ENCODE measurements at regions not wholly inside any gene's neighbourhood (a gene's known extent, or its start where the extent isn't known, plus 50 kb on each side); places are given as distances from the start of the nearest gene placed in this dataset.
"Not testable (repeated sequence)": the region's sequence is repeated elsewhere in the genome, so short reads cannot be mapped to it uniquely, and the experiment has no call there.

GRCh38 chr17:31623990-31624389 lies 232.5 kb downstream of the RAB11FIP4 start:
- DNase-seq (ENCODE audit: low read depth) = no peak

GRCh38 chr17:31622500-31622899 lies 231.0 kb downstream of the RAB11FIP4 start:
- no peak for DNase-seq (ENCODE audit: low read depth)

- no peak for DNase-seq (ENCODE audit: low read depth)
Measured at GRCh38 chr17:31621566-31621965, 230.1 kb downstream of the RAB11FIP4 start.

GRCh38 chr17:31611053-31611452 lies 219.6 kb downstream of the RAB11FIP4 start:
- DNase-seq (ENCODE audit: low read depth) = not testable (repeated sequence)

- no peak for DNase-seq (ENCODE audit: low read depth)
Measured at GRCh38 chr17:31609996-31610910, 218.8 kb downstream of the RAB11FIP4 start.

- DNase-seq (ENCODE audit: low read depth) = no peak
Measured at GRCh38 chr17:31609331-31609730, 217.9 kb downstream of the RAB11FIP4 start.

GRCh38 chr17:31608659-31609254 lies 217.3 kb downstream of the RAB11FIP4 start:
- peak; percentile 80 for DNase-seq (ENCODE audit: low read depth)

- no peak for DNase-seq (ENCODE audit: low read depth)
Measured at GRCh38 chr17:31605761-31606160, 214.3 kb downstream of the RAB11FIP4 start.

- DNase-seq (ENCODE audit: low read depth) = no peak
Measured at GRCh38 chr17:31604936-31605335, 213.5 kb downstream of the RAB11FIP4 start.

- not testable (repeated sequence) for DNase-seq (ENCODE audit: low read depth)
Measured at GRCh38 chr17:31600144-31600543, 208.7 kb downstream of the RAB11FIP4 start.

GRCh38 chr17:31598921-31599571 lies 207.6 kb downstream of the RAB11FIP4 start:
- DNase-seq (ENCODE audit: low read depth) = no peak

GRCh38 chr17:31598399-31598782 lies 206.9 kb downstream of the RAB11FIP4 start:
- no peak for DNase-seq (ENCODE audit: low read depth)

- DNase-seq (ENCODE audit: low read depth) = no peak
Measured at GRCh38 chr17:31597646-31598398, 206.3 kb downstream of the RAB11FIP4 start.

GRCh38 chr17:31596382-31597323 lies 205.2 kb downstream of the RAB11FIP4 start:
- peak; percentile 99 for DNase-seq (ENCODE audit: low read depth)

- DNase-seq (ENCODE audit: low read depth) = no peak
Measured at GRCh38 chr17:31595666-31596381, 204.3 kb downstream of the RAB11FIP4 start.

- peak; percentile 53 for DNase-seq (ENCODE audit: low read depth)
Measured at GRCh38 chr17:31595076-31595475, 203.6 kb downstream of the RAB11FIP4 start.

- DNase-seq (ENCODE audit: low read depth) = no peak
Measured at GRCh38 chr17:31594416-31594815, 202.9 kb downstream of the RAB11FIP4 start.

- peak; percentile 97 for DNase-seq (ENCODE audit: low read depth)
Measured at GRCh38 chr17:31593806-31594205, 202.3 kb downstream of the RAB11FIP4 start.

GRCh38 chr17:31591924-31592323 lies 200.4 kb downstream of the RAB11FIP4 start:
- no peak for DNase-seq (ENCODE audit: low read depth)

- no peak for DNase-seq (ENCODE audit: low read depth)
Measured at GRCh38 chr17:31588512-31588911, 197.0 kb downstream of the RAB11FIP4 start.

Data from RPMI7951 (cell line).